ENCODE measurements at regions not wholly inside any gene's neighbourhood (a gene's known extent, or its start where the extent isn't known, plus 50 kb on each side); places are given as distances from the start of the nearest gene placed in this dataset.

- no peak for TF ChIP-seq POLR2A (IDR thresholded peaks at IDR 0.05)
- TF ChIP-seq CTCF (IDR thresholded peaks at IDR 0.05), result no peak
Observed at GRCh38 chr2:59342166-59342565, 1101.0 kb upstream of the FANCL start.
